Thoracic aorta (tissue), 2 donors: ENCODE measurements at regions not wholly inside any gene's neighbourhood (a gene's known extent, or its start where the extent isn't known, plus 50 kb on each side); places are given as distances from the start of the nearest gene placed in this dataset.

Experiments used
- ATAC-seq: fragments of 150-250 bp; one replicate; pipeline ENCODE4 v1.8.0; 2017; ENCODE audit warnings: low read depth; ENCODE audit not compliant: insufficient number of reproducible peaks, low FRiP score
- DNase-seq: peaks from one replicate; pipeline ENCODE4 v3.0.0-alpha.2; 2020; ENCODE audit warnings: low spot score
- H3K27ac ChIP-seq, 2 donors: fragments of 200-600 bp; sonication (generic); 1 replicate in 1 of 2; 2 replicates in 1 of 2; pipeline ENCODE4 v1.5.1; 2016; ENCODE audit warnings: mild to moderate bottlenecking in 2 of 2, moderate library complexity in 2 of 2
- H3K27me3 ChIP-seq: fragments of 200-600 bp; sonication (generic); replicated peaks from 2 replicates; pipeline ENCODE4 v1.6.0; 2016; ENCODE audit warnings: mild to moderate bottlenecking; ENCODE audit not compliant: insufficient read depth
- H3K36me3 ChIP-seq: fragments of 200-600 bp; sonication (generic); one replicate; pipeline ENCODE4 v1.5.1; 2016
- H3K4me1 ChIP-seq, 2 donors: fragments of 200-600 bp; sonication (generic); 1 replicate in 1 of 2; 2 replicates in 1 of 2; pipeline versions ENCODE4 v1.5.1 to v1.6.0; 2016; ENCODE audit warnings: low read depth in 2 of 2, mild to moderate bottlenecking in 1 of 2; ENCODE audit not compliant: control insufficient read depth in 1 of 2
- H3K4me3 ChIP-seq: fragments of 200-600 bp; sonication (generic); 2 replicates; pipeline ENCODE4 v1.5.1; 2016; ENCODE audit warnings: mild to moderate bottlenecking
- H3K9me3 ChIP-seq: fragments of 200-600 bp; sonication (generic); 2 replicates; pipeline ENCODE4 v1.5.1; 2016
- CTCF ChIP-seq: fragments of 200-600 bp; sonication (generic); IDR thresholded peaks from one replicate; pipeline ENCODE4 v1.5.1; 2019; ENCODE audit warnings: antibody characterized with exemption

DNA sequence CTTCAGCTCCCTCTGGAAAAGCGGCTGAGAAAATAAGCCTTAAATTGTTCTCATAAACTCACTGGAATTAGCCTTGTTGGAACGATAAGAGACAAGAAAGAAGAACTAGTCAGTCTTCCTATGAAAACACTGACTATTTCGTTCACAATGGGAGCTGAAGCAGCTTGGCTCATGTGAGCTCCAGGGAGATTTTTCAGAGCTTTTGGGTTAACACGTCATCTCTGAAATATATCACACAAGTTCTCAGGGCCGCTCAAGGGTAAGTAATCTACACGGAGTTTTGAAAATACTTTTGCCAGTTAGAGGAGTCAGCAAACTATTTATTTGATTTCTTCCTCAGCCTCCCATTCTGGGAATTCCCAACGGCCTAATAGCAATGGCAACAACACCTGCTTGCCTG lies 316.2 kb upstream of the MGAT5 start:
- Histone ChIP-seq H3K4me3 (no peak overlapping the region), H3K27ac (no peak overlapping the region), H3K9me3 (no peaks in the 10 kb centered on the region), H3K36me3 (no peaks in the 10 kb centered on the region), H3K4me1 (no peaks in the 10 kb centered on the region), H3K27me3 (no peaks in the 10 kb centered on the region)
- DNase-seq (no peak), ATAC-seq (no peak)
- no peak for TF ChIP-seq CTCF

DNA sequence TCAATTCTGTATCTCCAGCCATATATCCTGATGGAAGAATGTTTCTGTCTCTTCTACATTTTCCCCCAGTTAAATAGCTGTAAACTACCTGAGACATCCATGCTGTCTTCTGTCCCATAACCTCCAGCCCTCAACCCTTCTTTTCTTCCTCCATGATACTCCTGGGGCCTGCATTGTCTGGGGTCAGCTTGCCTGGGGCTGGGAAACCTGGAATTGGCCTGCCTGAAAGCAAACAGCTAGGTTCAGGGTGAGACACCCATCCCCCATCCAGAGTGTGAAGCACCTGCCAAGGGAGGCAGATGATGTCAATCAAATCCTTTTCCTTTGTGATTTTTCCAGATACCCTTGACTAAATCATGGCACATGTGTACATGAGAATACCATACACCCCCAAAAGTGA lies 313.7 kb upstream of the MGAT5 start:
- DNase-seq, result no peak
- no peak for TF ChIP-seq CTCF

GRCh38 chr2:133941666-133942065 lies 312.2 kb upstream of the MGAT5 start:
- no peak for ATAC-seq
- TF ChIP-seq CTCF, result no peak
- H3K9me3 ChIP-seq, result no peaks in the 10 kb centered on the region
- no peaks in the 10 kb centered on the region for H3K27me3 ChIP-seq
- no peaks in the 10 kb centered on the region for H3K4me1 ChIP-seq
- DNase-seq, result no peak
- no peak overlapping the region for H3K27ac ChIP-seq
- no peak overlapping the region for H3K4me3 ChIP-seq
- H3K36me3 ChIP-seq, result no peaks in the 10 kb centered on the region

More for the DNA sequence above, 313.7 kb upstream of the MGAT5 start:
- H3K27ac ChIP-seq, result no peak overlapping the region
- no peaks in the 10 kb centered on the region for H3K36me3 ChIP-seq
- H3K4me1 ChIP-seq, result no peaks in the 10 kb centered on the region
- no peaks in the 10 kb centered on the region for H3K9me3 ChIP-seq
- no peaks in the 10 kb centered on the region for H3K27me3 ChIP-seq
- no peak for ATAC-seq
- H3K4me3 ChIP-seq, result no peak overlapping the region

GRCh38 chr2:133942398-133942797 lies 311.5 kb upstream of the MGAT5 start:
- no peaks in the 10 kb centered on the region for H3K4me1 ChIP-seq
- DNase-seq (no peak), ATAC-seq (no peak)
- H3K36me3 ChIP-seq, result no peaks in the 10 kb centered on the region
- no peak for TF ChIP-seq CTCF
- H3K27ac ChIP-seq, result no peak overlapping the region
- no peak overlapping the region for H3K4me3 ChIP-seq
- H3K9me3 ChIP-seq, result no peaks in the 10 kb centered on the region
- no peaks in the 10 kb centered on the region for H3K27me3 ChIP-seq

GRCh38 chr2:133943108-133943507 lies 310.8 kb upstream of the MGAT5 start:
- ATAC-seq, result no peak
- no peak for DNase-seq
- H3K27ac ChIP-seq, result no peak overlapping the region
- TF ChIP-seq CTCF, result no peak
- H3K36me3 ChIP-seq, result no peaks in the 10 kb centered on the region
- H3K4me1 ChIP-seq, result no peaks in the 10 kb centered on the region
- no peak overlapping the region for H3K4me3 ChIP-seq
- H3K9me3 ChIP-seq, result no peaks in the 10 kb centered on the region
- H3K27me3 ChIP-seq, result no peaks in the 10 kb centered on the region
